ENCODE measurements at regions not wholly inside any gene's neighbourhood (a gene's known extent, or its start where the extent isn't known, plus 50 kb on each side); places are given as distances from the start of the nearest gene placed in this dataset.
"Not testable (repeated sequence)": the region's sequence is repeated elsewhere in the genome, so short reads cannot be mapped to it uniquely, and the experiment has no call there.

DNA sequence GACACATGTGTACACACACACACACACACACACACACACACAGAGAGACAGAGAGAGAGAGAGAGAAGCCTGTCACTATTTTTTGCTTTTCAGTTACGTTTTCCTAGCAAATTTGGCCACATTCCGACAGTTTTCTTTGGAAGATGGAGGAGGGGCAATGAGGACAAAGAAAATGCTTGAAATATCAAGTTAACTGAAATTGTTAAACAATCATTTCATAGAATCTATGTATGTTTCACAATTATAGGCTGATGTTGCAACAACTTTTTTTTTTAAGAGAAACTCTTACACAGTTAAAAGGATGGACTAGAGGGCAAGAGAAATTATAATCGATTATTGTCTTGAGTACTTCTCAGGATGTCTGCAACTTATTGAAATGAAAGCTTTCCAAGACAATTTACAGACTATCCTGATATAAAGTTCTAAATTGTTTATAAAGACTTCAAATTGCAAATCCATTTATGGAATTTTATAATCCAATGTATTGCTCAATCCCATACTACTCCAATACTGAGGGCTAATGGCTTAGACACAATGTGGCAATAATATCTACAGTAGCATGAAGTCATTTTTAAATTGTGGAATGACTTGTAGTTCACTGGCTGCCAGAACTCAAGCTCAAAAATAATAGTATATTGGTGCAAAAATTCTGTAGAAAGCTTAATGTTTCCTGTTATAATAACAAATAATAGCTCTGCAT lies 647.0 kb upstream of the PCDH7 start (continued):
- TF ChIP-seq ZNF234 (CRISPR knock-in tag; conservative IDR thresholded peaks at IDR 0.05): no peak
- TF ChIP-seq, protein P1, sequence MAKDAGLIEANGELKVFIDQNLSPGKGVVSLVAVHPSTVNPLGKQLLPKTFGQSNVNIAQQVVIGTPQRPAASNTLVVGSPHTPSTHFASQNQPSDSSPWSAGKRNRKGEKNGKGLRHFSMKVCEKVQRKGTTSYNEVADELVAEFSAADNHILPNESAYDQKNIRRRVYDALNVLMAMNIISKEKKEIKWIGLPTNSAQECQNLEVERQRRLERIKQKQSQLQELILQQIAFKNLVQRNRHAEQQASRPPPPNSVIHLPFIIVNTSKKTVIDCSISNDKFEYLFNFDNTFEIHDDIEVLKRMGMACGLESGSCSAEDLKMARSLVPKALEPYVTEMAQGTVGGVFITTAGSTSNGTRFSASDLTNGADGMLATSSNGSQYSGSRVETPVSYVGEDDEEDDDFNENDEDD (CRISPR knock-in tag; IDR thresholded peaks at IDR 0.05; ENCODE audit: borderline replicate concordance): no peak
- TF ChIP-seq SATB2 (CRISPR knock-in tag; IDR thresholded peaks at IDR 0.05): no peak
- TF ChIP-seq ZNF7 (CRISPR knock-in tag; IDR thresholded peaks at IDR 0.05): no peak
- no peak for TF ChIP-seq EEA1 (CRISPR knock-in tag; IDR thresholded peaks at IDR 0.05; ENCODE audit: borderline replicate concordance)
- TF ChIP-seq U2AF1 (optimal IDR thresholded peaks at IDR 0.05; ENCODE audit: low read depth, low read length): no peak

GRCh38 chr4:30092420-30093128 lies 627.6 kb upstream of the PCDH7 start:
- 35% methylated on average over 6 of the region's 37 CpGs for WGBS (ENCODE audit: low lambda C conversion rate)
- H3K36me3 ChIP-seq (replicated peaks in 1 of 2; ENCODE audit: control insufficient read depth in 1 of 2, insufficient read depth in 2 of 2, low read length in 2 of 2); DNase-seq (ENCODE audit: low spot score); intact Hi-C loops (cut with micrococcal nuclease; ENCODE audit: unreplicated experiment); FAIRE-seq; CTCF ChIA-PET (ENCODE audit: low intra/inter-chr PET ratio, low total read pairs); H3K27ac ChIP-seq (ENCODE audit: extremely low read length, insufficient read depth, low read length); H3K27me3 ChIP-seq (ENCODE audit: control insufficient read depth in 1 of 2, insufficient read depth in 2 of 2, low read length in 2 of 2); H2AFZ ChIP-seq (ENCODE audit: low read length); H3K79me2 ChIP-seq (ENCODE audit: insufficient read depth, low read length); in situ Hi-C loops (cut with HindIII; ENCODE audit: extremely low pct_ligation_motif_present, low pct_unique_long_range_greater_than_20kb); POLR2A ChIA-PET; ATAC-seq; H3K4me1 ChIP-seq (ENCODE audit: insufficient read depth, low read length); BruUV-seq (replicated peaks); H3K4me3 ChIP-seq (replicated peaks in 1 of 3; ENCODE audit: insufficient read depth in 1 of 3, low read depth in 2 of 3, low read length in 3 of 3); H3K9ac ChIP-seq (ENCODE audit: insufficient read depth, low read depth, low read length); H3K4me2 ChIP-seq (ENCODE audit: low read depth, low read length); H4K20me1 ChIP-seq (ENCODE audit: insufficient read depth, low read length): not testable (repeated sequence)
- H3K9me3 ChIP-seq (ENCODE audit: low read length): peaks cover 69% of the 10 kb centered on the region
